ENCODE measurements at regions not wholly inside any gene's neighbourhood (a gene's known extent, or its start where the extent isn't known, plus 50 kb on each side); places are given as distances from the start of the nearest gene placed in this dataset.
A peak's percentile ranks its signal among the peaks of the same experiment; 100 is the strongest.

GRCh38 chr2:134198006-134198634 is 55.8 kb upstream of the MGAT5 start:
- Histone ChIP-seq H3K27ac (peak overlapping the region in 2 of 4 donors; percentile 2 to 36), H3K9me3 (no peaks in the 10 kb centered on the region), H3K4me1 (peaks cover 81% of the 10 kb centered on the region), H3K4me3 (no peak overlapping the region), H3K36me3 (replicated peaks in 1 of 2; ENCODE audit: insufficient read depth in 1 of 2, low read depth in 2 of 2) (no peaks in the 10 kb centered on the region), H3K27me3 (no peaks in the 10 kb centered on the region)
- ATAC-seq (no peak), DNase-seq (peak in 1 of 4 donors; percentile 39)
- no peak for TF ChIP-seq CTCF (IDR thresholded peaks at IDR 0.05)
- no peak for TF ChIP-seq POLR2A (IDR thresholded peaks at IDR 0.05)
- 50 to 54% methylated on average over 1 of the region's 1 CpG for WGBS, 2 donors
- intact Hi-C loops (cut with DNase I) = no loop called here

- no peak for TF ChIP-seq CTCF (IDR thresholded peaks at IDR 0.05)
- no peak for TF ChIP-seq POLR2A (IDR thresholded peaks at IDR 0.05)
- intact Hi-C loops (cut with DNase I) = no loop called here
- ATAC-seq (no peak), DNase-seq (no peak)
- Histone ChIP-seq H3K36me3 (replicated peaks in 1 of 2; ENCODE audit: insufficient read depth in 1 of 2, low read depth in 2 of 2) (no peaks in the 10 kb centered on the region), H3K9me3 (no peaks in the 10 kb centered on the region), H3K4me3 (no peak overlapping the region), H3K27me3 (no peaks in the 10 kb centered on the region), H3K27ac (no peak overlapping the region), H3K4me1 (peaks cover 71% of the 10 kb centered on the region)
- WGBS, 2 donors = 68 to 73% methylated on average over 3 of the region's 3 CpGs
Measured at GRCh38 chr2:134199123-134199522, 54.7 kb upstream of the MGAT5 start.

- H3K27ac ChIP-seq = peak overlapping the region in 1 of 4 donors; percentile 24
- WGBS, 2 donors = 20 to 35% methylated on average over 4 of the region's 4 CpGs
- no peaks in the 10 kb centered on the region for H3K36me3 ChIP-seq (replicated peaks in 1 of 2; ENCODE audit: insufficient read depth in 1 of 2, low read depth in 2 of 2)
- H3K27me3 ChIP-seq = no peaks in the 10 kb centered on the region
- H3K9me3 ChIP-seq = no peaks in the 10 kb centered on the region
- no peak overlapping the region for H3K4me3 ChIP-seq
- DNase-seq (no peak), ATAC-seq (no peak)
- TF ChIP-seq POLR2A (IDR thresholded peaks at IDR 0.05) = no peak
- peaks cover 64% of the 10 kb centered on the region for H3K4me1 ChIP-seq
- intact Hi-C loops (cut with DNase I) = no loop called here
Measured at GRCh38 chr2:134200036-134200618, 53.7 kb upstream of the MGAT5 start.

- H3K36me3 ChIP-seq (replicated peaks in 1 of 2; ENCODE audit: insufficient read depth in 1 of 2, low read depth in 2 of 2) = no peaks in the 10 kb centered on the region
- H3K4me1 ChIP-seq = peaks cover 64% of the 10 kb centered on the region
- peak in 3 of 4 donors; percentile 28 to 53 (median 44) for DNase-seq
- no peaks in the 10 kb centered on the region for H3K9me3 ChIP-seq
- no peak for TF ChIP-seq POLR2A (IDR thresholded peaks at IDR 0.05)
- TF ChIP-seq CTCF (IDR thresholded peaks at IDR 0.05) = no peak
- intact Hi-C loops (cut with DNase I) = no loop called here
- WGBS, 2 donors = 27 to 29% methylated on average over 7 of the region's 7 CpGs
- H3K4me3 ChIP-seq = no peak overlapping the region
- H3K27ac ChIP-seq = peak overlapping the region in 2 of 4 donors; percentile 16 to 19
- no peaks in the 10 kb centered on the region for H3K27me3 ChIP-seq
- ATAC-seq = peak; percentile 71
Measured at GRCh38 chr2:134201533-134201932, 52.3 kb upstream of the MGAT5 start.

GRCh38 chr2:134202371-134202770 is 51.5 kb upstream of the MGAT5 start:
- H3K4me3 ChIP-seq = no peak overlapping the region
- H3K36me3 ChIP-seq (replicated peaks in 1 of 2; ENCODE audit: insufficient read depth in 1 of 2, low read depth in 2 of 2) = no peaks in the 10 kb centered on the region
- H3K27ac ChIP-seq = no peak overlapping the region
- ATAC-seq (no peak), DNase-seq (no peak)
- H3K27me3 ChIP-seq = no peaks in the 10 kb centered on the region
- intact Hi-C loops (cut with DNase I) = no loop called here
- no peaks in the 10 kb centered on the region for H3K9me3 ChIP-seq
- 85 to 96% methylated on average over 4 of the region's 4 CpGs for whole genome bisulfite sequencing, 2 donors
- TF ChIP-seq CTCF (IDR thresholded peaks at IDR 0.05) = no peak
- no peak for TF ChIP-seq POLR2A (IDR thresholded peaks at IDR 0.05)
- H3K4me1 ChIP-seq = peaks cover 72% of the 10 kb centered on the region
